PC-9 (cell line): ENCODE measurements at regions not wholly inside any gene's neighbourhood (a gene's known extent, or its start where the extent isn't known, plus 50 kb on each side); places are given as distances from the start of the nearest gene placed in this dataset.

ENCODE experiments used
- BruUV-seq: library from RNA; stranded (reverse); fragments of 400-500 nt; replicated peaks from 2 replicates; lab custom pipeline; 2021; lab: Mats Ljungman, UMichigan
- CTCF ChIA-PET: fragments of 300-600 bp; sonication (Branson Sonifier 250); formaldehyde crosslinking; loops from one replicate; lab custom pipeline; 2022; ENCODE audit warnings: antibody characterized with exemption; lab: Charles Lee
- POLR2A ChIA-PET: fragments of 300-600 bp; sonication (Branson Sonifier 250); formaldehyde crosslinking; loops from one replicate; lab custom pipeline; 2022; ENCODE audit warnings: antibody characterized with exemption; ENCODE audit not compliant: unreplicated experiment; lab: Charles Lee
- DNase-seq, 2 experiments: peaks; one replicate each; pipeline versions ENCODE4 v3.0.0 to v3.0.0-alpha.2; 2015 to 2022; ENCODE audit warnings: mixed read lengths in 1 of 2
- H2AFZ ChIP-seq: fragments of 200-600 bp; sonication (generic); 2 replicates; pipeline ENCODE4 v1.8.1; 2017; ENCODE audit warnings: antibody characterized with exemption
- H3F3A ChIP-seq: fragments of 200-600 bp; sonication (generic); 2 replicates; pipeline ENCODE4 v1.8.1; 2017; ENCODE audit warnings: antibody characterized with exemption, mild to moderate bottlenecking, low read depth; ENCODE audit not compliant: insufficient read depth
- H3K27ac ChIP-seq: fragments of 200-600 bp; sonication (generic); 2 replicates; pipeline ENCODE4 v1.6.1; 2016; ENCODE audit warnings: mixed run types
- H3K27me3 ChIP-seq: fragments of 200-600 bp; sonication (generic); 2 replicates; pipeline ENCODE4 v1.6.1; 2016; ENCODE audit warnings: low read depth, mixed run types; ENCODE audit not compliant: insufficient read depth
- H3K36me3 ChIP-seq: fragments of 200-600 bp; sonication (generic); 2 replicates; pipeline ENCODE4 v1.6.1; 2016; ENCODE audit warnings: low read depth, mixed run types
- H3K4me1 ChIP-seq: fragments of 200-600 bp; sonication (generic); replicated peaks from 2 replicates; pipeline ENCODE4 v1.6.1; 2016; ENCODE audit warnings: mixed run types; ENCODE audit not compliant: insufficient read depth
- H3K4me2 ChIP-seq: fragments of 200-600 bp; sonication (generic); 2 replicates; pipeline ENCODE4 v1.6.1; 2017; ENCODE audit warnings: mixed run types
- H3K4me3 ChIP-seq: fragments of 200-600 bp; sonication (generic); 2 replicates; pipeline ENCODE4 v1.6.1; 2016; ENCODE audit warnings: mixed run types
- H3K79me2 ChIP-seq: fragments of 200-600 bp; sonication (generic); 2 replicates; pipeline ENCODE4 v1.6.1; 2017; ENCODE audit warnings: low read depth, mixed run types
- H3K9me2 ChIP-seq: fragments of 200-600 bp; sonication (generic); 2 replicates; pipeline ENCODE4 v1.8.1; 2017; ENCODE audit warnings: mild to moderate bottlenecking; ENCODE audit not compliant: insufficient read depth
- H3K9me3 ChIP-seq: fragments of 200-600 bp; sonication (generic); 2 replicates; pipeline ENCODE4 v1.8.1; 2016; ENCODE audit warnings: low read depth; ENCODE audit not compliant: insufficient read depth
- H4K20me1 ChIP-seq: fragments of 200-600 bp; sonication (generic); 2 replicates; pipeline ENCODE4 v1.8.1; 2017; ENCODE audit not compliant: insufficient read depth
- CTCF ChIP-seq: fragments of 200-600 bp; sonication (generic); conservative IDR thresholded peaks from 2 replicates; pipeline ENCODE4 v1.6.1; 2017; ENCODE audit warnings: mixed run types, antibody characterized with exemption, mild to moderate bottlenecking, moderate library complexity
- EZH2 ChIP-seq: fragments of 200-600 bp; sonication (generic); IDR thresholded peaks from 2 replicates; pipeline ENCODE4 v1.8.0; 2017; ENCODE audit warnings: antibody characterized with exemption, low read depth
- intact Hi-C: fragments of 100-400 bp; cut with micrococcal nuclease; formaldehyde crosslinking; loops from one replicate; pipeline ENCODE4 v1.10.0; 2022; ENCODE audit not compliant: unreplicated experiment

GRCh38 chr3:1870738-1871137 lies 227.9 kb upstream of the CNTN4 start:
- H3K9me3 ChIP-seq: no peaks in the 10 kb centered on the region
- DNase-seq: no peak
- no peaks in the 10 kb centered on the region for H3K27me3 ChIP-seq
- no peak overlapping the region for H3K4me2 ChIP-seq
- H4K20me1 ChIP-seq: no peaks in the 10 kb centered on the region
- no peak overlapping the region for H3K27ac ChIP-seq
- no peaks in the 10 kb centered on the region for H3K79me2 ChIP-seq
- H3F3A ChIP-seq: no peaks in the 10 kb centered on the region
- no peak for TF ChIP-seq CTCF
- TF ChIP-seq EZH2: no peak
- no peaks in the 10 kb centered on the region for H3K36me3 ChIP-seq
- no peaks in the 10 kb centered on the region for H3K4me1 ChIP-seq
- no peak overlapping the region for H3K4me3 ChIP-seq
- no TSS peak for BruUV-seq
- no peak overlapping the region for H2AFZ ChIP-seq
- ChIA-PET CTCF (no interaction called here), POLR2A (no interaction called here)
- intact Hi-C loops: no loop called here
- no peaks in the 10 kb centered on the region for H3K9me2 ChIP-seq

DNA sequence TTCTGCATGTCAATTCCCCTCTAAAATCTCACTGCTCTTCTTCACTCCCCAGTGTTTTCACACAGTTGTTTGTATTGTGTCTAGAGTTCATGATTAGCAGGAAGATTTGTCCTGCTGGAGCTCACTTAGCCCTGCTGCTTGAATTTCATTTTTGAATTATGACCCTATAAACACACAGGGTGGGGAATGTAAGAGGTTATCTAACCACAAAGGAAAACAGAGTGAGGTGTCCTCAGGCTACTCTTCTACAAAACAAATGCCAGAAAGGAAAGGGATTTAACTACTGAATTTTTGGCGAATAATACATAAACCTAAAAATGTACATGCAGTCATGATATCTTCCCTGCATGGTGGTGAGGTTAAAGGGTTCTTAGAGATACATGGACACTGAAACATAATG lies 215.1 kb upstream of the CNTN4 start:
- Histone ChIP-seq H2AFZ (no peak overlapping the region), H4K20me1 (no peaks in the 10 kb centered on the region), H3K9me2 (no peaks in the 10 kb centered on the region), H3K4me1 (no peaks in the 10 kb centered on the region), H3F3A (no peaks in the 10 kb centered on the region), H3K27me3 (no peaks in the 10 kb centered on the region), H3K27ac (no peak overlapping the region), H3K79me2 (no peaks in the 10 kb centered on the region), H3K9me3 (no peaks in the 10 kb centered on the region), H3K4me3 (no peak overlapping the region), H3K36me3 (no peaks in the 10 kb centered on the region), H3K4me2 (no peak overlapping the region)
- CTCF ChIA-PET: no interaction called here
- POLR2A ChIA-PET: no interaction called here
- no peak for DNase-seq
- intact Hi-C loops: no loop called here
- no peak for TF ChIP-seq CTCF
- TF ChIP-seq EZH2: no peak
- BruUV-seq: no TSS peak

- no peak overlapping the region for H3K4me2 ChIP-seq
- H3K36me3 ChIP-seq: no peaks in the 10 kb centered on the region
- no peaks in the 10 kb centered on the region for H3K79me2 ChIP-seq
- ChIA-PET CTCF (no interaction called here), POLR2A (no interaction called here)
- no peaks in the 10 kb centered on the region for H3K9me2 ChIP-seq
- no peak overlapping the region for H3K27ac ChIP-seq
- no peaks in the 10 kb centered on the region for H3K27me3 ChIP-seq
- no peaks in the 10 kb centered on the region for H3K9me3 ChIP-seq
- BruUV-seq: no TSS peak
- no peaks in the 10 kb centered on the region for H3F3A ChIP-seq
- intact Hi-C loops: no loop called here
- no peak overlapping the region for H2AFZ ChIP-seq
- no peak for DNase-seq
- H3K4me3 ChIP-seq: no peak overlapping the region
- TF ChIP-seq EZH2: no peak
- TF ChIP-seq CTCF: no peak
- H4K20me1 ChIP-seq: no peaks in the 10 kb centered on the region
- H3K4me1 ChIP-seq: no peaks in the 10 kb centered on the region
Measured at GRCh38 chr3:1892459-1892858, 206.2 kb upstream of the CNTN4 start.
